GM12878 (cell line): ENCODE measurements at regions not wholly inside any gene's neighbourhood (a gene's known extent, or its start where the extent isn't known, plus 50 kb on each side); places are given as distances from the start of the nearest gene placed in this dataset.

ENCODE experiments used
- ATAC-seq: fragments of 200-7000 bp; cut with Tn5 transposase; 3 replicates; pipeline ENCODE4 v1.9.1; 2020; ENCODE audit warnings: mild to moderate bottlenecking, moderate library complexity
- BruUV-seq: library from RNA; stranded (reverse); fragments of 400-500 nt; replicated peaks from 2 replicates; lab custom pipeline; 2021; lab: Mats Ljungman, UMichigan
- CTCF ChIA-PET: fragments of 300-600 bp; sonication (Branson Sonifier 250); formaldehyde crosslinking; extraction: SDS; loops from one replicate; lab custom pipeline; 2021; ENCODE audit warnings: inconsistent platforms; lab: Yijun Ruan, JAX
- POLR2A ChIA-PET: fragments of 350-600 bp; formaldehyde crosslinking; extraction: SDS; loops from one replicate; lab custom pipeline; 2021; ENCODE audit warnings: inconsistent platforms; lab: Charles Lee
- RAD21 ChIA-PET: fragments of 300-600 bp; sonication (Branson Sonifier 250); formaldehyde crosslinking; loops from one replicate; lab custom pipeline; 2023; ENCODE audit warnings: antibody characterized with exemption; ENCODE audit not compliant: unreplicated experiment; lab: Charles Lee
- SMC1A ChIA-PET: fragments of 300-600 bp; sonication (Branson Sonifier 250); formaldehyde crosslinking; loops from one replicate; lab custom pipeline; 2023; ENCODE audit not compliant: unreplicated experiment, uncharacterized antibody; lab: Charles Lee
- DNase-seq: peaks from one replicate; pipeline ENCODE4 v3.0.0-alpha.2; 2011; ENCODE audit warnings: low read depth, low spot score
- FAIRE-seq: peaks from 3 replicates; lab custom pipeline; 2011; peaks lifted over from hg19 to GRCh38; lab: Jason Lieb, UNC
- H2AFZ ChIP-seq: 2 replicates; pipeline ENCODE4 v1.6.0; 2011; ENCODE audit warnings: low read depth, low read length, control low read depth; ENCODE audit not compliant: control insufficient read depth
- H3K27ac ChIP-seq: 2 replicates; pipeline ENCODE4 v1.5.1; 2011; ENCODE audit warnings: control low read depth; ENCODE audit not compliant: control insufficient read depth, insufficient read depth
- H3K27me3 ChIP-seq, 2 experiments: replicated peaks in 1 of 2; 2 replicates each; pipeline versions ENCODE4 v1.6.0 to v1.6.1; 2011; ENCODE audit warnings: low read length in 1 of 2; ENCODE audit not compliant: control insufficient read depth in 2 of 2, insufficient read depth in 2 of 2
- H3K36me3 ChIP-seq, 2 experiments: 2 replicates each; pipeline ENCODE4 v1.5.1; 2011; ENCODE audit warnings: low read length in 1 of 2; ENCODE audit not compliant: control insufficient read depth in 2 of 2, insufficient read depth in 2 of 2
- H3K4me1 ChIP-seq: 2 replicates; pipeline ENCODE4 v1.6.1; 2011; ENCODE audit warnings: mild to moderate bottlenecking, low read length, moderate library complexity, mixed read lengths; ENCODE audit not compliant: control insufficient read depth, insufficient read depth
- H3K4me2 ChIP-seq: 2 replicates; pipeline ENCODE4 v1.6.0; 2011; ENCODE audit warnings: control low read depth; ENCODE audit not compliant: control insufficient read depth, insufficient read depth
- H3K4me3 ChIP-seq: fragments of 200-600 bp; sonication (generic); 2 replicates; pipeline ENCODE4 v1.5.1; 2016
- H3K79me2 ChIP-seq: 2 replicates; pipeline ENCODE4 v1.6.0; 2011; ENCODE audit warnings: low read length; ENCODE audit not compliant: control insufficient read depth, insufficient read depth
- H3K9ac ChIP-seq: 2 replicates; pipeline ENCODE4 v1.8.0; 2011; ENCODE audit warnings: low read length, control low read depth, mixed read lengths; ENCODE audit not compliant: control insufficient read depth, insufficient read depth
- H3K9me3 ChIP-seq: replicated peaks from 3 replicates; pipeline ENCODE4 v1.5.1; 2011; ENCODE audit warnings: mild to moderate bottlenecking, low read length; ENCODE audit not compliant: control insufficient read depth, insufficient read depth
- H4K20me1 ChIP-seq: 2 replicates; pipeline ENCODE4 v1.6.0; 2011; ENCODE audit not compliant: control insufficient read depth, insufficient read depth
- CHD1 ChIP-seq: IDR thresholded peaks from 2 replicates; pipeline ENCODE4 v1.6.1; 2012; ENCODE audit warnings: low read depth, low read length, improper control_type of control experiment
- CUX1 ChIP-seq: IDR thresholded peaks from 2 replicates; pipeline ENCODE4 v1.6.1; 2012; ENCODE audit warnings: improper control_type of control experiment, low read depth, low read length; ENCODE audit not compliant: insufficient replicate concordance
- ELK1 ChIP-seq: IDR thresholded peaks from 2 replicates; pipeline ENCODE4 v1.6.1; 2012; ENCODE audit warnings: low read depth, low read length, improper control_type of control experiment
- HDAC6 ChIP-seq: fragments of 200-600 bp; sonication (generic); IDR thresholded peaks from one replicate; pipeline ENCODE4 v1.8.0; 2017; ENCODE audit warnings: antibody characterized with exemption; ENCODE audit not compliant: unreplicated experiment
- MEF2B ChIP-seq: fragments of 450-650 bp; IDR thresholded peaks from 2 replicates; pipeline ENCODE4 v1.6.1; 2018; ENCODE audit warnings: mild to moderate bottlenecking, moderate library complexity; ENCODE audit not compliant: partially characterized antibody, poor library complexity, severe bottlenecking
- MYC ChIP-seq: IDR thresholded peaks from 2 replicates; pipeline ENCODE4 v1.6.1; 2011; ENCODE audit warnings: mild to moderate bottlenecking, low read length, moderate library complexity, inconsistent platforms; ENCODE audit not compliant: insufficient read depth, insufficient replicate concordance, insufficient read length, severe bottlenecking
- TCF12 ChIP-seq: IDR thresholded peaks from 2 replicates; pipeline ENCODE4 v1.6.1; 2011; ENCODE audit warnings: low read depth, mild to moderate bottlenecking, low read length
- WGBS: methylation state at CpG from one replicate; pipeline ENCODE4 v1.1.6; 2016; ENCODE audit warnings: low lambda C conversion rate; ENCODE audit not compliant: insufficient replicate concordance, insufficient coverage; ENCODE audit errors: missing lambda C conversion rate; 5-methylcytosine and 5-hydroxymethylcytosine counted together
- in situ Hi-C: fragments of 300-500 bp; cut with MboI; formaldehyde crosslinking; loops from 9 replicates; pipeline ENCODE4 v1.14.3; 2018; ENCODE audit warnings: mixed read lengths
- intact Hi-C: fragments of 100-400 bp; cut with micrococcal nuclease; formaldehyde crosslinking; loops from one replicate; pipeline ENCODE4 v1.14.2; 2022; ENCODE audit not compliant: unreplicated experiment
- TF ChIP-seq, protein P1 (sequence below): IDR thresholded peaks from 2 replicates; pipeline ENCODE4 v1.6.1; 2012; ENCODE audit warnings: low read depth, low read length, improper control_type of control experiment

- Histone ChIP-seq H3K36me3 (no peaks in the 10 kb centered on the region), H4K20me1 (no peaks in the 10 kb centered on the region), H3K4me1 (no peaks in the 10 kb centered on the region), H3K4me2 (no peak overlapping the region), H3K79me2 (no peaks in the 10 kb centered on the region), H2AFZ (no peak overlapping the region), H3K9ac (no peak overlapping the region), H3K4me3 (no peak overlapping the region), H3K27me3 (no peaks in the 10 kb centered on the region), H3K9me3 (no peaks in the 10 kb centered on the region; the same call in 2 of the 3 replicates), H3K27ac (no peak overlapping the region)
- ATAC-seq (no peak), FAIRE-seq (no peak), DNase-seq (no peak)
- in situ Hi-C loops (no loop called here), intact Hi-C loops (no loop called here)
- no TSS peak for BruUV-seq
- ChIA-PET CTCF (no interaction called here), POLR2A (no interaction called here), RAD21 (no interaction called here), SMC1A (no interaction called here)
- TF ChIP-seq, protein P1, sequence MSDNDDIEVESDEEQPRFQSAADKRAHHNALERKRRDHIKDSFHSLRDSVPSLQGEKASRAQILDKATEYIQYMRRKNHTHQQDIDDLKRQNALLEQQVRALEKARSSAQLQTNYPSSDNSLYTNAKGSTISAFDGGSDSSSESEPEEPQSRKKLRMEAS = no peak
- 49% methylated on average over 18 of the region's 18 CpGs for WGBS
Observed at GRCh38 chr22:49008682-49009235, 818.9 kb downstream of the BRD1 start.

DNA sequence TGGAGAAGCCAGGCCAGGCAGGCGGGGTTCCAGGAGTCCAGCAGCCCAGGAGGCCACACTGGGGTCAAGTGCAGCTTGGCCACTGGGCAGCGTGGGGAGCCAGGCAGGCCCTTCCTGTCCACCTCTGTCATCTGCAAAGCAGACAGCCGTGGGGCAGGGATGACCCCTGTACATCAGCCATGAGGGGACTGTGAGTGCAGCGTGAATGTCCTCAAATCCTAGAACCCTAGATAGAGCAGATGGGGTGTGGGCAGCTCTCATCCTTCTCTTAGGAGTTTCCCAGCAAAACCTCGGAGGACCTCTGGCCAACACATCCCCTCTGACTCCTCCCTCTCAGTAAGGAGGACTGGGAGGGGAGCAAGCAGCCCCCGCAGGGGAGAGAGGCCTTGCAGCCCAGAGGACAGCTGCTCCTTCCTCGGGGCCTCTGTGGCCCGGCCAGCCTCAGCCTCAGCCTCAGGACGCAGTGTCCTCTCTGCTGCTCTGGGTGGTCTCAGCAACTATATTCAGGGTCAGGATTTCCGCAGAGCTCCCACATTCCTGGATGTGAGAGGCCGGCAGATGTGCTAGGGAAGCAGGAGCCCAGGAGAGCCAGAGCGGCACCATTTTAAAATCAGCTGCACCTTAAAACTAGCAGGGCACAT, 820.5 kb downstream of the BRD1 start:
- SMC1A ChIA-PET = no interaction called here
- H2AFZ ChIP-seq = no peak overlapping the region
- no peaks in the 10 kb centered on the region for H3K4me1 ChIP-seq
- CTCF ChIA-PET = no interaction called here
- WGBS = 13% methylated on average over 12 of the region's 12 CpGs
- H3K4me2 ChIP-seq = no peak overlapping the region
- no peak overlapping the region for H3K27ac ChIP-seq
- intact Hi-C loops (no loop called here), in situ Hi-C loops (no loop called here)
- no peaks in the 10 kb centered on the region for H4K20me1 ChIP-seq
- no peak overlapping the region for H3K4me3 ChIP-seq
- no peak for DNase-seq
- no peak overlapping the region for H3K9ac ChIP-seq
- H3K27me3 ChIP-seq = no peaks in the 10 kb centered on the region
- BruUV-seq = no TSS peak
- POLR2A ChIA-PET = no interaction called here
- H3K79me2 ChIP-seq = no peaks in the 10 kb centered on the region
- no peaks in the 10 kb centered on the region; the same call in 2 of the 3 replicates for H3K9me3 ChIP-seq
- ATAC-seq = no peak
- FAIRE-seq = no peak
- RAD21 ChIA-PET = no interaction called here
- H3K36me3 ChIP-seq = no peaks in the 10 kb centered on the region
- TF ChIP-seq MEF2B = no peak
- TF ChIP-seq MYC = no peak
- no peak for TF ChIP-seq CUX1
- TF ChIP-seq CHD1 = no peak
- TF ChIP-seq ELK1 = no peak
- no peak for TF ChIP-seq HDAC6
- no peak for TF ChIP-seq TCF12
